ENCODE measurements at regions not wholly inside any gene's neighbourhood (a gene's known extent, or its start where the extent isn't known, plus 50 kb on each side); places are given as distances from the start of the nearest gene placed in this dataset.

DNA sequence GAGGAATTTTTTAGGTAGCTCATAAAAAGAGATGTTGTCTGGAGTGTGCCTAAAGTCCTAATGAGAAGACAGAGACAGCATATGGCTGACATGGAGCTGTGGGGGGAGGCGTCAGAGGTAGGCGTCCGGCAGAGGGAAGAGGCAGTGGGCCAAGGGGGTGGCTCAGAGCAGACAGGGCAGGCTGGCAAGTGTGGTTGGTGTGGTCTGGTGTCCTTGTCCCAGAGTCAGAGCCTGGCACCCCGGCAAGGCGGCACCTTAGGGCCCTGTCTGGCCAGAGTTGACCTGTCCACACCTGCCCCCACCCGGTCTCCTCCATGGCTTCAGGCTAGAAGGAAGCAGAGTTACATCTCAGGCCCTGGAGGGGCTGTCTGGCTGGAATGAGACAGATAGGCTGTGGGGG is 220.3 kb upstream of the ZNF32 start:
- TF ChIP-seq ZNF274 (IDR thresholded peaks at IDR 0.05; ENCODE audit: low read depth, low read length), result no peak
- no peak overlapping the region for H3K4me3 ChIP-seq (ENCODE audit: low read length)

DNA sequence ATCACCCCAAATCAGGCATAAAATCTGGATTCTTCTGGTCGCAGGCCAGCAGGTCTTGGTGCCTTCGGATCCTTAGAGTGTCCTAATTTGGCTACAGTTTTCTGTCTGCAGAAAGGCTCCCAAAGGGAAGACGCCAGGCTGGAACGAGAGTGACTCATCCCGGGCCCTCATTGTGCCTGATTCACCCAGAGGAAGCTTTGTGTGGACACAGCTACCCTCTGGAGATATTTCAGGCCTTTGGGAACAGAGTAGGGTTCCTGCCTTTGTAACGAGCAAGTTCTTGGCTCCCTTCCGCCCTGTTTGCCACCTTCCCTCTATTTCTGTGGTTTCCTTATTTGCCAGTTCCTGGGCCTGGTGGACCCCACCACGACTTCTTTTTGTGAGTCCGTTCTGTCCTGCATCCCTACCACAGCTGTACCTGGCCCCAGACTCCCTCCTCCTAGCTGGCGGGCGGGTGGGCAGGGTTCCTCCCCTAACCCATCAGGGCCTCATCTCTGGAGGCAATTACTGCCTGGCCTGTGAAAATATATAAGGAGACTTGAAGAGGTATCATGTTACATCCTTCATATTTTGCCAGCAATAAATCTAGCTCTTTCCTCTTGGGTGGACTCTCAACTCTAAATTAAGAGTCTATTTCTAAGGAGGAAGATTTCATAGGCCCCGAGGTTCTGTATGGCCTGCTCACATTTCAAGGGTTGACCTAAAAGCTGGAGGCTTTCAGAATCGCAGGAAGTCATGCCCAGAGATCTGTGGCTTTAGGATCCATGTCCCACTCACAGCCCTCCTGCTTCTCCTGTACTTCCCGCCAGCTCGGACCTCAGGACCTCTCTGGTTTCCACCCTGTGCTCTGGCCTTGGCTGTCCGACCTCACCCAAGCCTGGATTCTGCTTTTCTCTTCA is 219.2 kb upstream of the ZNF32 start:
- no peak for TF ChIP-seq ZNF274 (IDR thresholded peaks at IDR 0.05; ENCODE audit: low read depth, low read length)
- no peak overlapping the region for H3K4me3 ChIP-seq (ENCODE audit: low read length)

DNA sequence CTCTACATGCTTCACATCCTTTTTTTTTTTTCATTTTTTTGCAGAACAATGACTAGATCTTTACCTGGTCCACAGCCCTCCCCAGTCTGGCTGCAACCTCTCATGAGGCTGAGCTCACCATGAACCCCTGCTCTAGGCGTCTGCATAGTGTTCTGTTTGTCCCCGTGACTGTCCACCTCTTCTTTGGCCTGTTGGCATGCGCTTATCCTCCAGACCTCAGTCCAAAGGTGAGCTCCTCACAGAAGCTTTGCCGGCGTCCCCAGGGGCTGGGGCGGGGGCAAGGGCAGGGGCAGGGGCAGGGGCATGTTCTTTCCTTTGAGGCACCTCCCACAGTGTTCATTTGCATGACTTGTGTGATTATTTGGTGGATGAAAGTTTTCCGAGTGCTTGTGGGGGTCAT is 218.4 kb upstream of the ZNF32 start:
- TF ChIP-seq ZNF274 (IDR thresholded peaks at IDR 0.05; ENCODE audit: low read depth, low read length), result no peak
- H3K4me3 ChIP-seq (ENCODE audit: low read length), result no peak overlapping the region

DNA sequence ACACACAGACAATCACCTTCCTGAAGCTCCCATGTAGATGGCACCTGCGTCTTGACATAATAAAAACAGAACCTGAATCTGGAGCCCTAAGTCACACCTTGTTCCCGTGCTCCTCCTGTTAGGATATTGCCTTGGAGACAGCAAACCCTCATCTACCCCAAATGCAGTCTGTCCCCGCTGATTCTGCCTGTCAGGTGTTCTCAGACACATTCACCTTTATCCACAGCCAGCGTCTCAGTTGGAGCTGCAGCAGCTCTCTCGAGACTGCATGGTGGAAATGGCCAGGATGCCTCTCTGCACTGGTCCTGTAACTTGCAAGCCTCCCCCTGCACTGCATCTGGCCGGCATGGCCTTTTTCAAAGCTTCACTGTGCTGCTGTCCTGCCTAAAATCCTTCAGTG is 218.0 kb upstream of the ZNF32 start:
- no peak overlapping the region for H3K4me3 ChIP-seq (ENCODE audit: low read length)
- no peak for TF ChIP-seq ZNF274 (IDR thresholded peaks at IDR 0.05; ENCODE audit: low read depth, low read length)

DNA sequence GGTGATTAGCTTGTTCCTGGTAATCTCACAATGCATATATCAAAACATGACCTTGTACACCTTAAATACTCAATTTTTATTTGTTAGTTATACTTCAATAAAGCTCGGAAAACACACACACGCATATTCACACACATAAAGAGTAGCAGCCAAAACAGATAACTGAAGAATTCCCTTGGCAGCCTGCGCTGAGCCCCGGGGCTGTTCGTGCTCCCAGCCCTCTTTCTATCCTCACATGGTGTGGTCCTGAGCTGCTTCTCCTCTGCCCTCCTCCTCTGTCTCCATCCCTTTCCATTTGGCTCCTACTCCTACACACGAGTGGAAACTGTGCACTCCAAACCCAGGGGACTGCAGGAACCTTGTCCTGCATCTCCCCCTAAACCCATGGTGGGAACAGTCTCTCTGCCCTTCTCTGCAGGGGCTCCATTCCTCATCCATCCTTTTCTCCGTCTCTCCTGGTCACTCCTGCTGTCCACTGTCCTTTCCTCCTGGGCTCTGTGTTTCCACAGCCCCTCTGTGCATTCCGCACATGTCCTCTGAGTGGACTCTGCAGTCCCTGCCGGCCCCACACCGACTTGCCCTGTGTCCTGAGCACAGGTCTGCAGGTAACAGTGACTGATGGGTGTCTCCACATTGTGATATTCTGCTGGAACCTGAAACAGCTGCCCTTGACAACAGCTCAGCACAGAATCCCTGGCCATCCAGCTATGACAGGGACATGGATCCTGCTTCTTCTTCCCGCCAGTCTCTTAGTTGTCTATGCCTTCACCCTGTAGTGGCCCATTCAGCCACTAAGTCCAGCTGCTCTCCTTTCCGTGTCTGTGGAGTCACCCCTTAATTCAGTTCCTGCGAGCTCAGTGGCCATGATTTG is 216.8 kb upstream of the ZNF32 start:
- no peak for TF ChIP-seq ZNF274 (IDR thresholded peaks at IDR 0.05; ENCODE audit: low read depth, low read length)
- H3K4me3 ChIP-seq (ENCODE audit: low read length), result no peak overlapping the region

DNA sequence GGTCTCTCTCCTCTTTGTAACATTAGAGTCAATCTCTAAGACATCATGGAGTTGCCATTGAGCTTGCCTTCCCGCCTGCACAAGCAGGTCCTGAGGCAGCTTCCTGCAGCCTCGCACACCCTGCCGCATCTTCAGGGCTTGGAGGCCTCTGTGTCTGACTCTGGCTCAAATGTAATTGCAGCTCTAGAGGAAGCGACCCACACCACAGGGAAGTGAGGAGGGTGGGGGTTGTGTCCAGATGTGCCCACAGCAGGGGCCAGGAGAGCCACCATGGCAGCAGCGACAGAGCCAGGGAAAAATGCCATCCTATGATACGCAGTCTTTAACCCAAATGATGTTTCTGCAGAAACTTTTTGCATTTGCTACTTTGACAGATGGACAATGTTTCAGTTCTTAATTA is 216.0 kb upstream of the ZNF32 start:
- no peak for TF ChIP-seq ZNF274 (IDR thresholded peaks at IDR 0.05; ENCODE audit: low read depth, low read length)
- H3K4me3 ChIP-seq (ENCODE audit: low read length), result no peak overlapping the region

DNA sequence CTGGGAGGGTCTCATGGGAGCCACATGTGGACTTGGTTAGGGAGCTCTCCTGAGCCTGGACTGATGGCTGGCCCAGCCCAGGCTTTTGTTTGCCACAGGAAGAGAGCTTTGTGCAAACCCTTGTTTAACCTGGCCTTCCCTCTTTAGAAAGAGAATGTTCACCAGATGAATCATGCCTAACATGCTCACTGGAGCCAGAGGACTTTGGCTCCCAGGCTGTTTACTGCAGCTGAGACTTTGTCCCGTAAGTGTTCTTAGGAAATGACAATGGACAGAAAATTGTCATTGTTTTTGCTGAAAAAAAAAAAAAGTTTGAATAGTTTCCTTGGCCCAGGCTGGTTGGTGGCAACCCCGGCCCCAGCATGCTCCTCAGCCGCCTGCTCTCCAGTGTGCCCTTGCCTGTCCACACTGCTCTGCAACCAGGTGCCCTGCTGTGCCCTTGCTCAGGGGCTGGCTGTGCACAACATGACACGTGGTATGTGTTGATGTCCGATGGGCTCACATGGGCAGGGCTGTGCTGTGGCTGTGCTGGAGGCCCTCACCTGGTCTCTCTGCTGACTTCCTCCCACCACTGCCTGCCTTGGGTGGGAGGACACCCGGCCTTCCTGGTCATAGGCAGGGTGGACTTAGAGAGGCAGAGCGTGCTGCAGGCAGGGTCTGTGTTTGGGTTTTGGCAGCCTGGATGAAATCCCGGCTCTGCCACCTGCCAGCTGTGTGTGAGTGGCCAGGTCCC is 215.3 kb upstream of the ZNF32 start:
- no peak for TF ChIP-seq ZNF274 (IDR thresholded peaks at IDR 0.05; ENCODE audit: low read depth, low read length)
- H3K4me3 ChIP-seq (ENCODE audit: low read length), result no peak overlapping the region

DNA sequence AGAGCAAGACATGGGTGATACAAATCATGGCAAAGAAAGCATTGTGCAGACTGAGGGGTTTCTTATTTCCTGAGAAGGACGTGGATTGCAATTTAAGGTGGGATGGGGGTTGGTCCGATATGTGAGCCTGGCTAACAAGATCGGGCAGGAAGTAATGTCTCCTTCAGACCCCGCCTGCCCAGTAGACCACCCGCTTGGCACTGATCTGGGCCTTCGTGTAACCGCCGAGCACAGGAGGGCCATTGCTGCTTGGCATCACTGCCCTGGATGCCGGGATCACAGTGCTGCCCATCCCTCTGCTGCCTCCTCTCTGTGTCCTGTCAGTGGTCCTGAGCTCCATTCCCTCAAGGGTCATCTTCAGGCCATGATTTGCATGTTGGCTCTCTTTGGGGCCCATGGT is 214.6 kb upstream of the ZNF32 start:
- no peak overlapping the region for H3K4me3 ChIP-seq (ENCODE audit: low read length)
- TF ChIP-seq ZNF274 (IDR thresholded peaks at IDR 0.05; ENCODE audit: low read depth, low read length), result no peak

DNA sequence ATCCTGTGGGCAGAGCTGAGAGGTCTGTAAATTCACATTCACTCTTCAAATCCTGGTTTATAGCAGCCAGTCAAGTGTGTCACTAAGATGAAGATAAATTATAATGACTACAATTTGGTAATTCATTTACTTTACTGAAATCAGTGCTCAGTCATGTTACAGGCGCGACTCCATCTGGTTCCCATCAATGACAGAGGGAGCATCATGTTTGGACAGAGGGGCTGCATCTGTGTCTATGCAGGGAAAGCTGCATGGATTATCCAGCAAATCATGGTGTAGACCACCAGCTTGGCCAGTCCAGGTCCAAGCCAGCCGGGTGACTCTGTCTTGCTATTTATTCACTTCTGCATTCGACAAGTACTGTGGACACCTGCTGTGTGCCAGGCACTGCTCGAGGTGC is 214.1 kb upstream of the ZNF32 start:
- H3K4me3 ChIP-seq (ENCODE audit: low read length), result no peak overlapping the region
- no peak for TF ChIP-seq ZNF274 (IDR thresholded peaks at IDR 0.05; ENCODE audit: low read depth, low read length)

DNA sequence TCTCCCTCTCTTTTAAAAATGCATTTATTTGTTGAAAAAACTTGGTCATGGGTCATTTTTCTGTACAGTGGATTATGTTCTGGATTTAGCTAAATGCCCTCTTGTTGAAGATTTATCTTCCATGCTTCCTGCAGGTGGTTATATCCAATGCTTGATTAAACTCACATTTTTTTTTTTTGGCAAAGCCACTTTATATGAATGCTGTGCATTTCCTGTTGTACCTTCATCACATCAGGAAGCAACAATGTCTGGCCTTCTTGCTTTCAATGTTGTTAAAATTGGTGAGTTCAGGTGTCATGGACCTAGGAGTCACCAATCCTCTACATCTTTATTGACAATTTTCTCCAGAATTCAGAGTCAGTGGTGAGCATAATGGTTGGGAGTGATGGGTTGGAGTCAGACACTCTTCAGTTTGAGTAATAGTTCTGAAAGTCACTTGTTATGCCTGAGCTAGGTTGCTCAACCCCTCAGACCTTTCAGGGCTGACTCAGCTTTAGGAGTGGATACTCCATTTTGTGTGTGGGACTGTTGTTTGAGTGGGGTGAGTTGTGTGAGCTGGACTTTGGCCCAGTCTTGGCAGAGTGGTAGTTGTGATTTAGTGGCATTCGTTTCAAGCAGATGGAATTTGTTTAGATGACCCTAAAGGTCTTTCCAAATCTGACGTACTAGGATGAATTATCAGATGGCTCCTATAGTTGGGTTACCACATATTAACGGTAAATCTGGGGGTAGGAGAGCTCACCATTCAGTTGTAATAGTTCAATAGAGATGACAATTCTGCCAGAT is 213.5 kb upstream of the ZNF32 start:
- no peak for TF ChIP-seq ZNF274 (IDR thresholded peaks at IDR 0.05; ENCODE audit: low read depth, low read length)

DNA sequence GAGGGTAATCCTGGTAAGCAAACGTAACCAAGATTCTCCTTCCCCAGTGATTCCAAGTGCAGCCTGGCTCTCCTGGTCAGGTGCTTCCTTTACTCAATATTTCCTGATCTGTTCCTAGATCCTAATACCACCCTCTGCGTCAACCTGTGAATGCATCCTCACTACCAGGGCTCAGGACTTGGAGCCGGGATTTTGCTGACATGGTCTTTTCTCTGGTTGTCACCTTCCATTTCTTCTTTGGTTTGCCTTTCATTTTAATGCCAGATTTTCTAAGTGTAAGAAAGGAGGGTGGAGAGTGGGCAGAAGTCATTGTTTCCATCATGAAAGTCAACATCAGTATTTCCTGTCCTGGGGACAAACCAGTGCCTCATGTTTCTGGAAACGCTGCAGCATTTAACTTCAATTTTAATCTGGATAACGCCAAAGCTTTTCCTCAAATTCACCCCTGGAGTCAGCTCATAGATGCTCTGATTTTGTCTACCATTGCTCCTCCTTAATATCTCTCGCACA is 210.4 kb upstream of the ZNF32 start:
- no peak overlapping the region for H3K4me3 ChIP-seq (ENCODE audit: low read length)
- no peak for TF ChIP-seq ZNF274 (IDR thresholded peaks at IDR 0.05; ENCODE audit: low read depth, low read length)

More for the DNA sequence above, 213.5 kb upstream of the ZNF32 start:
- H3K4me3 ChIP-seq (ENCODE audit: low read length), result no peak overlapping the region

DNA sequence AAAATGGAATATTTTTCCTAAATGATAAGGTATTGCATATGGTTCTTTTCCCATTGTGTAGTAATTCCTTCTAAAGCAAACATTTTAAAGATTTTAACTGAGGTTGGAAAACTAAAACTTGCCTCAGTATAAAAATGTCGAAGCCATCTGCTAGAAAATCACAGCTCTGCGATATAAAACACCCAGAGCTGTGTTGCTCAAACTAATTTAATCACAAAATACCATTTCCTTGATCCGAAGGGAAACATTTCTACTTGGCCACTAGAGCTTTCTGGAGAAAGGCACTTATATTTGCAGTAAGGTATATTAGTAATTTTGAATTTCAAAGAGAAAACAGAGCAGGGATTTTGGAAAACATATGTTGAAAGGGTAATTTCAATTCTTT is 209.2 kb upstream of the ZNF32 start:
- TF ChIP-seq ZNF274 (IDR thresholded peaks at IDR 0.05; ENCODE audit: low read depth, low read length), result no peak
- H3K4me3 ChIP-seq (ENCODE audit: low read length), result no peak overlapping the region

DNA sequence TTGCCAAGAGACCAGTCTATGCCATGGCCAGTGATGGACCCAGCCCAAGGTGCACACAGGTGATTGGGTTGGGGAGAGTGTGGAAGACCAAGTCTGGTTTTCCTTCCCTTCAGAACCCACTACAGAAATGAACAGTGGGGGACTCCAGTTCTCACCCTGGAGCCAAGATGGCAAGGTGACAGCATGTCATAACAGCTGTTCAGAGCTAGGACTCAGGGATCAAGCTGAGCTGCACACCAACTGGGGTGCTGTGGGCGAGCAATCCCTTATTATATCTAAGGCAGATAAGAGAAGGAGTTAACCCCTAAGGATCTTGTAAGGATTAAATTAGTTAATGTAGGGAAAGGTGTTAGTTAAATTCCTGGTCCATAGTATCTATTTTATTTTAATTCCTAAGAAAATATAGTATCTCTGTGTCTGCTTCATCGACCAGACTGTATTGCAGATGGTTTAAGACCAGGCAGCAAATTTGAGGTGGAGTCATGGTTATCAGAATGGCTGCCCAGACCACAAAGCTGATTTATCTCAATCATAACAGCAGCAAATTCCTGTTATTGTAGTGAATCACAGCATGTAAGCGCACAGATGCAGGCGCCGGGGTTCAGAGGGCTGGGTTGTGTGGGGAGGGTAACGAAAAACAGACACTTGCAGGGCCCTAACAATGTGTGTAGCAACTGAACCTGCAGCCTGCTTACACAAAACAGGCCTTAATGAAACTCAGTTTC is 208.7 kb upstream of the ZNF32 start:
- no peak for TF ChIP-seq ZNF274 (IDR thresholded peaks at IDR 0.05; ENCODE audit: low read depth, low read length)
- no peak overlapping the region for H3K4me3 ChIP-seq (ENCODE audit: low read length)

Measured in GM08714 (cell line).